K562 (cell line): ENCODE measurements at regions not wholly inside any gene's neighbourhood (a gene's known extent, or its start where the extent isn't known, plus 50 kb on each side); places are given as distances from the start of the nearest gene placed in this dataset.

Source experiments
- ATAC-seq: fragments of 200-7000 bp; cut with Tn5 transposase; 3 replicates; pipeline ENCODE4 v1.9.1; 2020; ENCODE audit warnings: moderate library complexity
- BruUV-seq: library from RNA; stranded (reverse); fragments of 400-500 nt; replicated peaks from 2 replicates; lab custom pipeline; 2021; lab: Mats Ljungman, UMichigan
- CTCF ChIA-PET: fragments of 300-600 bp; formaldehyde crosslinking; extraction: SDS; loops from one replicate; lab custom pipeline; 2021; ENCODE audit warnings: low intra/inter-chr PET ratio; lab: Yijun Ruan, JAX
- POLR2A ChIA-PET: fragments of 300-600, 350-650 bp; sonication (Branson Sonifier 250); formaldehyde crosslinking; extraction: SDS; loops from one replicate; lab custom pipeline; 2021; ENCODE audit warnings: antibody characterized with exemption, inconsistent platforms; lab: Yijun Ruan, JAX
- DNase-seq, 4 experiments: peaks; one replicate each; pipeline versions ENCODE4 v3.0.0 to v3.0.0-alpha.2; 2011 to 2018; ENCODE audit warnings: low spot score in 3 of 4, mixed read lengths in 3 of 4; ENCODE audit errors: extremely low read depth in 1 of 4
- FAIRE-seq: peaks from 2 replicates; lab custom pipeline; 2011; peaks lifted over from hg19 to GRCh38; lab: Jason Lieb, UNC
- H2AFZ ChIP-seq: 2 replicates; pipeline ENCODE4 v1.6.0; 2011; ENCODE audit warnings: low read depth, low read length, control low read depth, inconsistent platforms
- H3K27ac ChIP-seq: fragments of 200-600 bp; 3 replicates; pipeline ENCODE4 v1.8.0; 2011; ENCODE audit warnings: low read depth, mild to moderate bottlenecking, control low read depth, inconsistent platforms, low read length, moderate library complexity, mixed read lengths; ENCODE audit errors: extremely low read depth
- H3K27me3 ChIP-seq, 2 experiments: fragments of 300-600 bp in 1 of 2; 2 replicates in 1 of 2; 3 replicates in 1 of 2; pipeline versions ENCODE4 v1.6.0 to v1.8.0; 2011; ENCODE audit warnings: inconsistent platforms in 2 of 2, low read length in 2 of 2, mild to moderate bottlenecking in 1 of 2, mixed read lengths in 1 of 2, moderate library complexity in 1 of 2; ENCODE audit not compliant: control insufficient read depth in 2 of 2, insufficient read depth in 2 of 2
- H3K36me3 ChIP-seq: fragments of 300-600 bp; 3 replicates; pipeline ENCODE4 v1.8.0; 2011; ENCODE audit warnings: mild to moderate bottlenecking, low read length, inconsistent platforms; ENCODE audit not compliant: control insufficient read depth, insufficient read depth
- H3K4me1 ChIP-seq, 2 experiments: fragments of 200-600 bp in 1 of 2; replicated peaks in 1 of 2; 2 replicates in 1 of 2; 3 replicates in 1 of 2; pipeline versions ENCODE4 v1.5.1 to v1.8.0; 2011; ENCODE audit warnings: inconsistent platforms in 2 of 2, low read length in 2 of 2, mild to moderate bottlenecking in 1 of 2, mixed read lengths in 1 of 2, moderate library complexity in 1 of 2; ENCODE audit not compliant: control insufficient read depth in 2 of 2, insufficient read depth in 2 of 2
- H3K4me2 ChIP-seq: 2 replicates; pipeline ENCODE4 v1.6.1; 2011; ENCODE audit warnings: low read length, control low read depth, inconsistent platforms, mixed read lengths; ENCODE audit not compliant: insufficient read depth
- H3K4me3 ChIP-seq: fragments of 200-600 bp; sonication (generic), shearing (Covaris generic); 2 replicates; pipeline ENCODE4 v1.5.1; 2016; ENCODE audit warnings: control low read depth, inconsistent platforms
- H3K79me2 ChIP-seq: fragments of 200-600 bp; 3 replicates; pipeline ENCODE4 v1.8.0; 2011; ENCODE audit warnings: low read length, inconsistent platforms; ENCODE audit not compliant: control insufficient read depth, insufficient read depth
- H3K9ac ChIP-seq, 2 experiments: 2 replicates each; pipeline versions ENCODE4 v1.6.0 to v1.6.1; 2011; ENCODE audit warnings: low read depth in 2 of 2, low read length in 2 of 2, control low read depth in 1 of 2, inconsistent platforms in 1 of 2, mild to moderate bottlenecking in 1 of 2, mixed read lengths in 1 of 2; ENCODE audit not compliant: insufficient read depth in 1 of 2
- H3K9me1 ChIP-seq: one replicate; pipeline ENCODE4 v1.6.0; 2011; ENCODE audit warnings: inconsistent platforms, mild to moderate bottlenecking, low read length, moderate library complexity; ENCODE audit not compliant: control insufficient read depth, insufficient read depth
- H3K9me3 ChIP-seq: replicated peaks from 2 replicates; pipeline ENCODE4 v1.5.1; 2011; ENCODE audit warnings: low read depth, low read length, inconsistent platforms; ENCODE audit not compliant: control insufficient read depth, insufficient read depth
- H4K20me1 ChIP-seq: replicated peaks from 2 replicates; pipeline ENCODE4 v1.6.1; 2011; ENCODE audit warnings: low read length, inconsistent platforms, mixed read lengths; ENCODE audit not compliant: control insufficient read depth, insufficient read depth
- ARID2 ChIP-seq: fragments of 450-650 bp; IDR thresholded peaks from 2 replicates; pipeline ENCODE4 v1.6.1; 2017; ENCODE audit warnings: antibody characterized with exemption, mild to moderate bottlenecking
- NR3C1 ChIP-seq: sonication (generic); formaldehyde crosslinking; IDR thresholded peaks from 2 replicates; pipeline ENCODE4 v1.8.1; 2022; ENCODE audit warnings: missing genetic modification reagents
- ZNF384 ChIP-seq: IDR thresholded peaks from 2 replicates; pipeline ENCODE4 v1.6.1; 2012; ENCODE audit warnings: low read depth, low read length, improper control_type of control experiment
- ZNF551 ChIP-seq: fragments of 250-450 bp; sonication (Bioruptor Pico); IDR thresholded peaks from 2 replicates; pipeline ENCODE4 v1.5.0; 2021; ENCODE audit warnings: mild to moderate bottlenecking, moderate library complexity
- whole genome bisulfite sequencing: fragments of 100-300 bp; shearing (Covaris generic); methylation state at CpG from one replicate; pipeline ENCODE4 v1.1.6; 2016; ENCODE audit warnings: low coverage, mixed read lengths; ENCODE audit not compliant: insufficient coverage; ENCODE audit errors: missing lambda C conversion rate; 5-methylcytosine and 5-hydroxymethylcytosine counted together
- in situ Hi-C: fragments of 300-500 bp; cut with MboI; formaldehyde crosslinking; loops from 4 replicates; pipeline ENCODE4 v1.15.0; 2018; ENCODE audit warnings: inconsistent platforms, mixed read lengths
- intact Hi-C: fragments of 100-400 bp; cut with micrococcal nuclease; formaldehyde crosslinking; loops from 2 replicates; pipeline ENCODE4 v1.14.2; 2022
- TF ChIP-seq, protein P1 (sequence below), 2 experiments: fragments of 450-650 bp; formaldehyde crosslinking in 1 of 2; IDR thresholded peaks; 2 replicates each; pipeline versions ENCODE4 v1.4.0 to v1.6.1; 2014 to 2020; ENCODE audit warnings: mild to moderate bottlenecking in 2 of 2, borderline replicate concordance in 1 of 2, low read depth in 1 of 2

DNA sequence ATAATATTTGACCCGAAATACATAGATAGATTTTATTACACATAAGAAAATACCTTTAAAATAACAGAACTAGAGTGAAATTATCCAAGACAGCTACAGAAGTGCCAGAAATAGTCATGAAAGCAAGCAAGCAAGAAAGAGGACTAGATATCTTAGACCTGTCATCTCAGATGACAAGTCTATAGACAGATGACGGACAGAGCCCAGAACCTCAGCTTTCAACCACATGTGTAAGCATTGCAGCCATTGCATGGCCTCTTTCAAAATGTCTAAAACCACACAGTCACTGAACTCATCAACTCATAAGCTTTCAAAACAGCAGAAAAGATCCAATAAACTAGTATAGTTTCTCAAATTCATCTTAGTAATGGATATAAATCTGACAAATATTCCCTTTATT is 59.8 kb upstream of the FHIT start:
- ChIA-PET CTCF (no interaction called here), POLR2A (no interaction called here)
- H3K4me1 ChIP-seq: no peaks in the 10 kb centered on the region
- no peaks in the 10 kb centered on the region for H3K9me3 ChIP-seq
- no peak overlapping the region for H2AFZ ChIP-seq
- H3K4me3 ChIP-seq: no peak overlapping the region
- in situ Hi-C loops: no loop called here
- no TSS peak for BruUV-seq
- H3K9ac ChIP-seq: no peak overlapping the region
- no peak overlapping the region for H3K4me2 ChIP-seq
- TF ChIP-seq NR3C1 (CRISPR knock-in tag): no peak
- no peak for TF ChIP-seq ARID2
- TF ChIP-seq ZNF551 (CRISPR knock-in tag): no peak
- ATAC-seq (no peak), DNase-seq (no peak), FAIRE-seq (no peak)
- no peaks in the 10 kb centered on the region for H3K79me2 ChIP-seq
- intact Hi-C loops: no loop called here
- no peaks in the 10 kb centered on the region for H3K36me3 ChIP-seq
- no peak overlapping the region for H3K27ac ChIP-seq
- no peaks in the 10 kb centered on the region for H4K20me1 ChIP-seq
- H3K27me3 ChIP-seq: no peaks in the 10 kb centered on the region
- no peaks in the 10 kb centered on the region for H3K9me1 ChIP-seq
- 0% methylated on average over 2 of the region's 2 CpGs for WGBS

GRCh38 chr3:61315871-61316270 is 64.6 kb upstream of the FHIT start:
- H3K9me1 ChIP-seq: no peaks in the 10 kb centered on the region
- CTCF ChIA-PET: no interaction called here
- no peak for FAIRE-seq
- ATAC-seq: no peak
- no peak overlapping the region for H2AFZ ChIP-seq
- in situ Hi-C loops: no loop called here
- H3K9ac ChIP-seq: no peak overlapping the region
- TF ChIP-seq ZNF384: no peak
- TF ChIP-seq, protein P1, sequence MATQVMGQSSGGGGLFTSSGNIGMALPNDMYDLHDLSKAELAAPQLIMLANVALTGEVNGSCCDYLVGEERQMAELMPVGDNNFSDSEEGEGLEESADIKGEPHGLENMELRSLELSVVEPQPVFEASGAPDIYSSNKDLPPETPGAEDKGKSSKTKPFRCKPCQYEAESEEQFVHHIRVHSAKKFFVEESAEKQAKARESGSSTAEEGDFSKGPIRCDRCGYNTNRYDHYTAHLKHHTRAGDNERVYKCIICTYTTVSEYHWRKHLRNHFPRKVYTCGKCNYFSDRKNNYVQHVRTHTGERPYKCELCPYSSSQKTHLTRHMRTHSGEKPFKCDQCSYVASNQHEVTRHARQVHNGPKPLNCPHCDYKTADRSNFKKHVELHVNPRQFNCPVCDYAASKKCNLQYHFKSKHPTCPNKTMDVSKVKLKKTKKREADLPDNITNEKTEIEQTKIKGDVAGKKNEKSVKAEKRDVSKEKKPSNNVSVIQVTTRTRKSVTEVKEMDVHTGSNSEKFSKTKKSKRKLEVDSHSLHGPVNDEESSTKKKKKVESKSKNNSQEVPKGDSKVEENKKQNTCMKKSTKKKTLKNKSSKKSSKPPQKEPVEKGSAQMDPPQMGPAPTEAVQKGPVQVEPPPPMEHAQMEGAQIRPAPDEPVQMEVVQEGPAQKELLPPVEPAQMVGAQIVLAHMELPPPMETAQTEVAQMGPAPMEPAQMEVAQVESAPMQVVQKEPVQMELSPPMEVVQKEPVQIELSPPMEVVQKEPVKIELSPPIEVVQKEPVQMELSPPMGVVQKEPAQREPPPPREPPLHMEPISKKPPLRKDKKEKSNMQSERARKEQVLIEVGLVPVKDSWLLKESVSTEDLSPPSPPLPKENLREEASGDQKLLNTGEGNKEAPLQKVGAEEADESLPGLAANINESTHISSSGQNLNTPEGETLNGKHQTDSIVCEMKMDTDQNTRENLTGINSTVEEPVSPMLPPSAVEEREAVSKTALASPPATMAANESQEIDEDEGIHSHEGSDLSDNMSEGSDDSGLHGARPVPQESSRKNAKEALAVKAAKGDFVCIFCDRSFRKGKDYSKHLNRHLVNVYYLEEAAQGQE (IDR thresholded peaks at IDR 0.05; ENCODE audit: borderline replicate concordance): peak; percentile 66
- TF ChIP-seq, protein P1 (CRISPR knock-in tag; IDR thresholded peaks at IDR 0.05; ENCODE audit: low read depth): no peak
- TF ChIP-seq, all 486 proteins: peak for 1
- POLR2A ChIA-PET: no interaction called here
- H3K36me3 ChIP-seq: no peaks in the 10 kb centered on the region
- H4K20me1 ChIP-seq: no peaks in the 10 kb centered on the region
- no peak overlapping the region for H3K4me2 ChIP-seq
- H3K27me3 ChIP-seq: no peaks in the 10 kb centered on the region
- no peak for DNase-seq
- H3K27ac ChIP-seq: no peak overlapping the region
- BruUV-seq: no TSS peak
- intact Hi-C loops: no loop called here
- no peaks in the 10 kb centered on the region for H3K79me2 ChIP-seq
- no peaks in the 10 kb centered on the region for H3K4me1 ChIP-seq
- H3K9me3 ChIP-seq: no peaks in the 10 kb centered on the region
- no peak overlapping the region for H3K4me3 ChIP-seq
- 0% methylated on average over 3 of the region's 3 CpGs for WGBS
